HepG2 (cell line): ENCODE measurements at regions not wholly inside any gene's neighbourhood (a gene's known extent, or its start where the extent isn't known, plus 50 kb on each side); places are given as distances from the start of the nearest gene placed in this dataset.

Source experiments
- ATAC-seq: fragments of 200-7000 bp; cut with Tn5 transposase; 3 replicates; pipeline ENCODE4 v1.9.1; 2020; ENCODE audit warnings: mild to moderate bottlenecking, moderate library complexity
- BruUV-seq: library from RNA; stranded (reverse); fragments of 400-500 nt; replicated peaks from 2 replicates; lab custom pipeline; 2021; lab: Mats Ljungman, UMichigan
- CTCF ChIA-PET: fragments of 300-600 bp; formaldehyde crosslinking; extraction: SDS; loops from one replicate; lab custom pipeline; 2021; ENCODE audit warnings: low total read pairs, inconsistent platforms, low intra/inter-chr PET ratio; lab: Yijun Ruan, JAX
- POLR2A ChIA-PET: fragments of 350-600 bp; sonication (Branson Sonifier 250); formaldehyde crosslinking; loops from one replicate; lab custom pipeline; 2020; ENCODE audit warnings: antibody characterized with exemption, inconsistent platforms; lab: Yijun Ruan, JAX
- DNase-seq: peaks from one replicate; pipeline ENCODE4 v3.0.0-alpha.2; 2015; ENCODE audit warnings: low spot score
- FAIRE-seq: peaks from 3 replicates; lab custom pipeline; 2011; peaks lifted over from hg19 to GRCh38; lab: Jason Lieb, UNC
- H2AFZ ChIP-seq: one replicate; pipeline ENCODE4 v1.6.1; 2011; ENCODE audit warnings: low read length, inconsistent platforms
- H3K27ac ChIP-seq: fragments of 300-600 bp; 3 replicates; pipeline ENCODE4 v1.8.0; 2011; ENCODE audit warnings: mixed run types, mild to moderate bottlenecking, mixed read lengths, low read length, inconsistent platforms; ENCODE audit not compliant: insufficient read depth; ENCODE audit errors: extremely low read length
- H3K27me3 ChIP-seq, 2 experiments: fragments of 200-600 bp in 1 of 2; 2 replicates in 1 of 2; 3 replicates in 1 of 2; pipeline versions ENCODE4 v1.6.0 to v1.8.0; 2011; ENCODE audit warnings: low read length in 2 of 2, mild to moderate bottlenecking in 2 of 2, moderate library complexity in 2 of 2, inconsistent platforms in 1 of 2; ENCODE audit not compliant: insufficient read depth in 2 of 2, control insufficient read depth in 1 of 2
- H3K36me3 ChIP-seq, 2 experiments: fragments of 200-600 bp in 1 of 2; replicated peaks in 1 of 2; 2 replicates in 1 of 2; 3 replicates in 1 of 2; pipeline versions ENCODE4 v1.5.1 to v1.8.0; 2011; ENCODE audit warnings: low read length in 2 of 2, inconsistent platforms in 1 of 2; ENCODE audit not compliant: insufficient read depth in 2 of 2, control insufficient read depth in 1 of 2
- H3K4me1 ChIP-seq: 2 replicates; pipeline ENCODE4 v1.5.1; 2012; ENCODE audit warnings: low read length, inconsistent platforms; ENCODE audit not compliant: insufficient read depth
- H3K4me2 ChIP-seq: 2 replicates; pipeline ENCODE4 v1.6.0; 2011; ENCODE audit warnings: low read depth, low read length, inconsistent platforms
- H3K4me3 ChIP-seq, 3 experiments: fragments of 200-600 bp in 1 of 3; sonication (generic), shearing (Covaris generic) in 1 of 3; replicated peaks in 1 of 3; 2 replicates each; pipeline ENCODE4 v1.5.1; 2011 to 2016; ENCODE audit warnings: low read length in 3 of 3, inconsistent platforms in 2 of 3, low read depth in 2 of 3, mild to moderate bottlenecking in 2 of 3, control low read depth in 1 of 3, mixed read lengths in 1 of 3; ENCODE audit not compliant: insufficient read depth in 1 of 3
- H3K79me2 ChIP-seq: one replicate; pipeline ENCODE4 v1.6.1; 2011; ENCODE audit warnings: low read length, inconsistent platforms; ENCODE audit not compliant: insufficient read depth
- H3K9ac ChIP-seq: 2 replicates; pipeline ENCODE4 v1.6.0; 2011; ENCODE audit warnings: mild to moderate bottlenecking, low read depth, low read length, inconsistent platforms; ENCODE audit not compliant: insufficient read depth
- H3K9me3 ChIP-seq: 2 replicates; pipeline ENCODE4 v1.5.1; 2012; ENCODE audit warnings: mild to moderate bottlenecking, low read length
- H4K20me1 ChIP-seq: 2 replicates; pipeline ENCODE4 v1.6.0; 2011; ENCODE audit warnings: inconsistent platforms, mild to moderate bottlenecking, low read length, moderate library complexity; ENCODE audit not compliant: insufficient read depth
- DR1 ChIP-seq: sonication (generic); formaldehyde crosslinking; IDR thresholded peaks from 2 replicates; pipeline ENCODE4 v1.8.0; 2021; ENCODE audit warnings: mild to moderate bottlenecking, missing genetic modification reagents, inconsistent platforms
- NONO ChIP-seq, 2 experiments: fragments of 450-650 bp in 1 of 2; sonication (generic) in 1 of 2; formaldehyde crosslinking in 1 of 2; IDR thresholded peaks in 1 of 2; conservative IDR thresholded peaks in 1 of 2; 2 replicates each; pipeline versions ENCODE4 v1.6.1 to v1.8.0; 2017 to 2022; ENCODE audit warnings: mild to moderate bottlenecking in 1 of 2, missing genetic modification reagents in 1 of 2, moderate library complexity in 1 of 2
- NR3C1 ChIP-seq: sonication (generic); formaldehyde crosslinking; IDR thresholded peaks from 2 replicates; pipeline ENCODE4 v1.4.0; 2020; ENCODE audit warnings: missing genetic modification reagents
- PBX3 ChIP-seq: sonication (generic); formaldehyde crosslinking; IDR thresholded peaks from 2 replicates; pipeline ENCODE4 v1.8.1; 2023; ENCODE audit warnings: missing genetic modification reagents, inconsistent platforms, borderline replicate concordance
- PITX1 ChIP-seq: sonication (generic); formaldehyde crosslinking; IDR thresholded peaks from 2 replicates; pipeline ENCODE4 v1.5.1; 2020; ENCODE audit warnings: mild to moderate bottlenecking, missing genetic modification reagents
- SNRNP70 ChIP-seq: fragments of 200-400 bp; formaldehyde crosslinking; IDR thresholded peaks from 2 replicates; pipeline ENCODE4 v1.6.1; 2017; ENCODE audit warnings: mild to moderate bottlenecking, low read depth, low read length, moderate library complexity
- ZHX1 ChIP-seq: sonication (generic); formaldehyde crosslinking; IDR thresholded peaks from 2 replicates; pipeline ENCODE4 v1.8.1; 2022; ENCODE audit warnings: low read depth, mild to moderate bottlenecking, missing genetic modification reagents
- ZNF121 ChIP-seq: sonication (generic); formaldehyde crosslinking; IDR thresholded peaks from 2 replicates; pipeline ENCODE4 v1.5.0; 2020; ENCODE audit warnings: mild to moderate bottlenecking, missing genetic modification reagents
- ZNF329 ChIP-seq: sonication (generic); formaldehyde crosslinking; IDR thresholded peaks from 2 replicates; pipeline ENCODE4 v1.9.0; 2021; ENCODE audit warnings: low read depth, mild to moderate bottlenecking, missing genetic modification reagents
- ZNF350 ChIP-seq: sonication (generic); formaldehyde crosslinking; IDR thresholded peaks from 2 replicates; pipeline ENCODE4 v1.4.0; 2020; ENCODE audit warnings: mild to moderate bottlenecking, low read depth, missing genetic modification reagents, borderline replicate concordance
- ZNF383 ChIP-seq: sonication (generic); formaldehyde crosslinking; IDR thresholded peaks from 2 replicates; pipeline ENCODE4 v1.4.0; 2020; ENCODE audit warnings: missing genetic modification reagents, mild to moderate bottlenecking, borderline replicate concordance
- WGBS: methylation state at CpG from one replicate; pipeline ENCODE4 v1.1.6; 2017; ENCODE audit warnings: low lambda C conversion rate; 5-methylcytosine and 5-hydroxymethylcytosine counted together
- in situ Hi-C: cut with HindIII; loops from 2 replicates; pipeline ENCODE4 v1.10.0; 2017; ENCODE audit warnings: low pct_unique_long_range_greater_than_20kb; ENCODE audit not compliant: extremely low pct_ligation_motif_present
- intact Hi-C: fragments of 100-400 bp; cut with micrococcal nuclease; formaldehyde crosslinking; loops from one replicate; pipeline ENCODE4 v1.10.0; 2022; ENCODE audit not compliant: unreplicated experiment

DNA sequence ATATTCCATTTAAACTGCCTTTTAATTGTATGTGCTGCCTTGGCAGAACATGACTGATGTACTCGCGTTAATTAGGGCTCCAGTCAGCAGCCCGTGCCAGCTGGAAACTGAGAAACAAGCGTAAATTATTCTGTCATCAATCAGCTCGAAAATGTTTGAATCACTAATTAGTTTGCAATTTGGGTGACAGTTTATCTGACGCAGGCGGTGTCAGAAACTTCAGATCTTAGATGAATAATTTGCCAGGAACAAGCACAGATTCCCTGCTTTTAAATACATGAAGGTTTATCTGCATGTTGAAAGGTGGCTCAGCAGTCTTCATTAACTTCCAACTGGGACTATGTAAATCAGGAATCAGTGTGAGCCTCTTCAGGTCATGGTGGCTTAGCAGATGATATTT, 176.0 kb upstream of the TLE4 start:
- Histone ChIP-seq H3K36me3 (no peaks in the 10 kb centered on the region), H3K4me2 (no peak overlapping the region), H3K27me3 (no peaks in the 10 kb centered on the region), H3K9me3 (no peaks in the 10 kb centered on the region), H4K20me1 (no peaks in the 10 kb centered on the region), H3K4me3 (no peak overlapping the region), H3K27ac (no peak overlapping the region), H3K79me2 (no peaks in the 10 kb centered on the region), H2AFZ (no peak overlapping the region), H3K4me1 (no peaks in the 10 kb centered on the region), H3K9ac (no peak overlapping the region)
- intact Hi-C loops (no loop called here), in situ Hi-C loops (no loop called here)
- DNase-seq = no peak
- TF ChIP-seq SNRNP70 (no peak), ZHX1 (CRISPR knock-in tag) (no peak), ZNF350 (CRISPR knock-in tag) (no peak), ZNF329 (CRISPR knock-in tag) (no peak), DR1 (no peak), ZNF383 (CRISPR knock-in tag) (no peak), NR3C1 (no peak), PITX1 (no peak), ZNF121 (no peak), NONO (IDR thresholded peaks at IDR 0.05) (no peak), NONO (CRISPR knock-in tag; conservative IDR thresholded peaks at IDR 0.05) (no peak), PBX3 (CRISPR knock-in tag) (no peak)
- 28% methylated on average over 7 of the region's 7 CpGs for WGBS
- CTCF ChIA-PET = no interaction called here
- POLR2A ChIA-PET = no interaction called here
- no peak for FAIRE-seq
- no TSS peak for BruUV-seq
- ATAC-seq = no peak
